22Rv1 (cell line): ENCODE measurements at regions not wholly inside any gene's neighbourhood (a gene's known extent, or its start where the extent isn't known, plus 50 kb on each side); places are given as distances from the start of the nearest gene placed in this dataset.

ENCODE experiments used
- ZFX ChIP-seq: fragments of 450-650 bp; IDR thresholded peaks from 2 replicates; pipeline ENCODE4 v1.6.1; 2017; ENCODE audit warnings: antibody characterized with exemption, borderline replicate concordance
- TF ChIP-seq, protein P1 (sequence below): fragments of 450-650 bp; IDR thresholded peaks from 2 replicates; pipeline ENCODE4 v1.5.1; 2017; ENCODE audit warnings: mild to moderate bottlenecking

DNA sequence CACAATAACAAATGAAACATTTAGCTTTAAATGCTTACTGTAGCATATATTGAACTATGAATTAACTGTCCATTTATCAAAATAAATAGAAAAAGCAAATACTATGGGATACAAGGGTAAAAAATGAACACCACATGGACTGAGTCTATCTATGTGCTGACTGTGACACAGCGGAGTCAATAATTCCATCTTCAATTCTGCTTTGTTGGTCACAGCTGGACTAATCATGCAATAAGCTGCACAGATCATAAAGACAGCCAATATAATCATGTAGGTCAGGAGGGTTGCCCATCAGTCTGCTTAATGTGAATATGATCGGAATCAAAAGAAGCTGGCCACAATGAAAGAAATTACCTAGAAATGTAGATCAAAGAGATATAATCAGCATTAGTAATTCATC is 95.7 kb upstream of the FAM47A start:
- TF ChIP-seq, protein P1, sequence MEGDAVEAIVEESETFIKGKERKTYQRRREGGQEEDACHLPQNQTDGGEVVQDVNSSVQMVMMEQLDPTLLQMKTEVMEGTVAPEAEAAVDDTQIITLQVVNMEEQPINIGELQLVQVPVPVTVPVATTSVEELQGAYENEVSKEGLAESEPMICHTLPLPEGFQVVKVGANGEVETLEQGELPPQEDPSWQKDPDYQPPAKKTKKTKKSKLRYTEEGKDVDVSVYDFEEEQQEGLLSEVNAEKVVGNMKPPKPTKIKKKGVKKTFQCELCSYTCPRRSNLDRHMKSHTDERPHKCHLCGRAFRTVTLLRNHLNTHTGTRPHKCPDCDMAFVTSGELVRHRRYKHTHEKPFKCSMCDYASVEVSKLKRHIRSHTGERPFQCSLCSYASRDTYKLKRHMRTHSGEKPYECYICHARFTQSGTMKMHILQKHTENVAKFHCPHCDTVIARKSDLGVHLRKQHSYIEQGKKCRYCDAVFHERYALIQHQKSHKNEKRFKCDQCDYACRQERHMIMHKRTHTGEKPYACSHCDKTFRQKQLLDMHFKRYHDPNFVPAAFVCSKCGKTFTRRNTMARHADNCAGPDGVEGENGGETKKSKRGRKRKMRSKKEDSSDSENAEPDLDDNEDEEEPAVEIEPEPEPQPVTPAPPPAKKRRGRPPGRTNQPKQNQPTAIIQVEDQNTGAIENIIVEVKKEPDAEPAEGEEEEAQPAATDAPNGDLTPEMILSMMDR: no peak
- TF ChIP-seq ZFX: no peak
